ENCODE measurements at regions not wholly inside any gene's neighbourhood (a gene's known extent, or its start where the extent isn't known, plus 50 kb on each side); places are given as distances from the start of the nearest gene placed in this dataset.

DNA sequence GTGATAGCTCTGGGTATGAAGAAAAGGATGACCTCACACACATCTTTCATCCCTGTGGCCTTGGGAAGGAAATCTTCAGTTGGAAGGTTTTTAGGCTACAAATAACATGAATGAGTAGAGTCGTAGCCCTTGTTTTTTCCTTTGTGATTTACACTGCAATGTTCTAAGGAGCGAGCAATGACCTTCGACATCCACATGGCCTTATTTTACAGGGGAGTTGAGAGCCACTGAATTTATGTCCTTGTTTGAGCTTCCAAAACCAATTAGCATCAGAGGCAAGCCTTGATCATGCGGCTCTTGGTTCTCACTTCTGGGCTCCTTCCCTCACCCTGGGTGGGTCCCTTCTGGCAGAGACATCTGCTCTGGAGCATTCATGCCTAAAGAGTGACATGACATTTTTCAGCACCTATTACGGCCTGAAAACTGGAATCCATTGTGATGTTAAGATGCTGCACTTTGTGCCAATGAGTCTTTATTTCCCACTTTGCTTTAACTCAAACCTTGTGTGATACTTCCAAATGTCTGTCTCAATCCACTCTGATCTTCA, 70.5 kb upstream of the RUNX1 start:
- TF ChIP-seq POLR2A (IDR thresholded peaks at IDR 0.05) (no peak), EP300 (IDR thresholded peaks at IDR 0.05) (no peak), POLR2AphosphoS5 (IDR thresholded peaks at IDR 0.05) (no peak)
- TF ChIP-seq, protein P1, sequence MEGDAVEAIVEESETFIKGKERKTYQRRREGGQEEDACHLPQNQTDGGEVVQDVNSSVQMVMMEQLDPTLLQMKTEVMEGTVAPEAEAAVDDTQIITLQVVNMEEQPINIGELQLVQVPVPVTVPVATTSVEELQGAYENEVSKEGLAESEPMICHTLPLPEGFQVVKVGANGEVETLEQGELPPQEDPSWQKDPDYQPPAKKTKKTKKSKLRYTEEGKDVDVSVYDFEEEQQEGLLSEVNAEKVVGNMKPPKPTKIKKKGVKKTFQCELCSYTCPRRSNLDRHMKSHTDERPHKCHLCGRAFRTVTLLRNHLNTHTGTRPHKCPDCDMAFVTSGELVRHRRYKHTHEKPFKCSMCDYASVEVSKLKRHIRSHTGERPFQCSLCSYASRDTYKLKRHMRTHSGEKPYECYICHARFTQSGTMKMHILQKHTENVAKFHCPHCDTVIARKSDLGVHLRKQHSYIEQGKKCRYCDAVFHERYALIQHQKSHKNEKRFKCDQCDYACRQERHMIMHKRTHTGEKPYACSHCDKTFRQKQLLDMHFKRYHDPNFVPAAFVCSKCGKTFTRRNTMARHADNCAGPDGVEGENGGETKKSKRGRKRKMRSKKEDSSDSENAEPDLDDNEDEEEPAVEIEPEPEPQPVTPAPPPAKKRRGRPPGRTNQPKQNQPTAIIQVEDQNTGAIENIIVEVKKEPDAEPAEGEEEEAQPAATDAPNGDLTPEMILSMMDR (IDR thresholded peaks at IDR 0.05), result no peak

All from suprapubic skin (tissue), 4 donors.